K562 (cell line): ENCODE measurements at regions not wholly inside any gene's neighbourhood (a gene's known extent, or its start where the extent isn't known, plus 50 kb on each side); places are given as distances from the start of the nearest gene placed in this dataset.

ENCODE experiments used
- ATF1 ChIP-seq, 2 experiments: fragments of 450-650 bp in 1 of 2; IDR thresholded peaks; 2 replicates each; pipeline ENCODE4 v1.6.1; 2016; ENCODE audit warnings: missing compliant biosample characterization in 1 of 2, missing genetic modification characterization in 1 of 2
- CEBPZ ChIP-seq: fragments of 150-350 bp; IDR thresholded peaks from 2 replicates; pipeline ENCODE4 v1.6.1; 2014; ENCODE audit warnings: low read depth, mild to moderate bottlenecking, low read length, borderline replicate concordance
- ESRRB ChIP-seq: fragments of 250-450 bp; sonication (Bioruptor Pico); IDR thresholded peaks from 2 replicates; pipeline ENCODE4 v1.5.0; 2020; ENCODE audit warnings: mild to moderate bottlenecking, moderate library complexity, borderline replicate concordance
- HDAC1 ChIP-seq, 2 experiments: fragments of 450-650 bp; IDR thresholded peaks; 2 replicates each; pipeline ENCODE4 v1.6.1; 2016 to 2017; ENCODE audit warnings: inconsistent platforms in 1 of 2, mild to moderate bottlenecking in 1 of 2, moderate library complexity in 1 of 2
- ILK ChIP-seq: fragments of 450-650 bp; IDR thresholded peaks from 2 replicates; pipeline ENCODE4 v1.6.1; 2016; ENCODE audit warnings: missing genetic modification characterization, low read depth, mild to moderate bottlenecking, missing compliant biosample characterization, moderate library complexity, borderline replicate concordance
- JUNB ChIP-seq: fragments of 450-650 bp; formaldehyde crosslinking; conservative IDR thresholded peaks from 2 replicates; pipeline ENCODE4 v1.4.0; 2020; ENCODE audit warnings: mild to moderate bottlenecking
- MBD1 ChIP-seq: fragments of 250-450 bp; sonication (Bioruptor Pico); IDR thresholded peaks from 2 replicates; pipeline ENCODE4 v1.8.0; 2022; ENCODE audit warnings: inconsistent platforms
- MTA2 ChIP-seq: fragments of 450-650 bp; IDR thresholded peaks from 2 replicates; pipeline ENCODE4 v1.6.1; 2016; ENCODE audit warnings: low read depth
- PPARD ChIP-seq: fragments of 250-450 bp; sonication (Bioruptor Pico); IDR thresholded peaks from 2 replicates; pipeline ENCODE4 v1.8.0; 2022; ENCODE audit warnings: inconsistent platforms, mild to moderate bottlenecking, moderate library complexity
- RFX7 ChIP-seq: fragments of 250-450 bp; sonication (Bioruptor Pico); IDR thresholded peaks from 2 replicates; pipeline ENCODE4 v1.5.1; 2021; ENCODE audit warnings: mild to moderate bottlenecking
- TCF3 ChIP-seq: sonication (generic); formaldehyde crosslinking; IDR thresholded peaks from 2 replicates; pipeline ENCODE4 v1.4.0; 2020; ENCODE audit warnings: mild to moderate bottlenecking, missing genetic modification reagents
- THRB ChIP-seq: fragments of 450-650 bp; formaldehyde crosslinking; conservative IDR thresholded peaks from 2 replicates; pipeline ENCODE4 v1.4.0; 2022; ENCODE audit warnings: mild to moderate bottlenecking, missing genetic modification characterization
- ZKSCAN1 ChIP-seq: fragments of 150-350 bp; IDR thresholded peaks from 2 replicates; pipeline ENCODE4 v1.6.1; 2016; ENCODE audit warnings: low read depth, low read length
- TF ChIP-seq, protein P1 (sequence below): sonication (generic); formaldehyde crosslinking; IDR thresholded peaks from 2 replicates; pipeline ENCODE4 v1.5.0; 2020; ENCODE audit warnings: missing genetic modification reagents
- TF ChIP-seq, protein P2 (sequence below): sonication (generic); formaldehyde crosslinking; IDR thresholded peaks from 2 replicates; pipeline ENCODE4 v1.8.1; 2023; ENCODE audit warnings: mild to moderate bottlenecking, missing genetic modification reagents
- TF ChIP-seq, protein P3 (sequence below), 2 experiments: fragments of 450-650 bp; conservative IDR thresholded peaks; 2 replicates each; pipeline ENCODE4 v1.6.1; 2017; ENCODE audit warnings: mild to moderate bottlenecking in 2 of 2, moderate library complexity in 2 of 2

- no peak for TF ChIP-seq MBD1 (CRISPR knock-in tag)
- TF ChIP-seq THRB, result no peak
- TF ChIP-seq PPARD, result no peak
- TF ChIP-seq, protein P1, sequence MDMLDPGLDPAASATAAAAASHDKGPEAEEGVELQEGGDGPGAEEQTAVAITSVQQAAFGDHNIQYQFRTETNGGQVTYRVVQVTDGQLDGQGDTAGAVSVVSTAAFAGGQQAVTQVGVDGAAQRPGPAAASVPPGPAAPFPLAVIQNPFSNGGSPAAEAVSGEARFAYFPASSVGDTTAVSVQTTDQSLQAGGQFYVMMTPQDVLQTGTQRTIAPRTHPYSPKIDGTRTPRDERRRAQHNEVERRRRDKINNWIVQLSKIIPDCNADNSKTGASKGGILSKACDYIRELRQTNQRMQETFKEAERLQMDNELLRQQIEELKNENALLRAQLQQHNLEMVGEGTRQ (CRISPR knock-in tag), result no peak
- TF ChIP-seq HDAC1 (IDR thresholded peaks at IDR 0.05), result peak in 1 of 2 experiments; percentile 83; a peak in 2 of 4 replicates
- TF ChIP-seq TCF3 (CRISPR knock-in tag), result no peak; the same call in 1 of the 2 replicates
- no peak for TF ChIP-seq JUNB (CRISPR knock-in tag)
- no peak for TF ChIP-seq CEBPZ
- no peak for TF ChIP-seq ATF1 (CRISPR knock-in tag; IDR thresholded peaks at IDR 0.05)
- TF ChIP-seq ATF1 (tag; IDR thresholded peaks at IDR 0.05), result no peak; the same call in 1 of the 2 replicates
- no peak for TF ChIP-seq ILK (tag)
- TF ChIP-seq, protein P2, sequence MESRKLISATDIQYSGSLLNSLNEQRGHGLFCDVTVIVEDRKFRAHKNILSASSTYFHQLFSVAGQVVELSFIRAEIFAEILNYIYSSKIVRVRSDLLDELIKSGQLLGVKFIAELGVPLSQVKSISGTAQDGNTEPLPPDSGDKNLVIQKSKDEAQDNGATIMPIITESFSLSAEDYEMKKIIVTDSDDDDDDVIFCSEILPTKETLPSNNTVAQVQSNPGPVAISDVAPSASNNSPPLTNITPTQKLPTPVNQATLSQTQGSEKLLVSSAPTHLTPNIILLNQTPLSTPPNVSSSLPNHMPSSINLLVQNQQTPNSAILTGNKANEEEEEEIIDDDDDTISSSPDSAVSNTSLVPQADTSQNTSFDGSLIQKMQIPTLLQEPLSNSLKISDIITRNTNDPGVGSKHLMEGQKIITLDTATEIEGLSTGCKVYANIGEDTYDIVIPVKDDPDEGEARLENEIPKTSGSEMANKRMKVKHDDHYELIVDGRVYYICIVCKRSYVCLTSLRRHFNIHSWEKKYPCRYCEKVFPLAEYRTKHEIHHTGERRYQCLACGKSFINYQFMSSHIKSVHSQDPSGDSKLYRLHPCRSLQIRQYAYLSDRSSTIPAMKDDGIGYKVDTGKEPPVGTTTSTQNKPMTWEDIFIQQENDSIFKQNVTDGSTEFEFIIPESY (CRISPR knock-in tag), result peak; percentile 16; the same call in 1 of the 2 replicates
- no peak; the same call in 1 of the 2 replicates for TF ChIP-seq MTA2
- peak; percentile 84 for TF ChIP-seq ZKSCAN1
- no peak for TF ChIP-seq ESRRB (CRISPR knock-in tag)
- TF ChIP-seq, protein P3, sequence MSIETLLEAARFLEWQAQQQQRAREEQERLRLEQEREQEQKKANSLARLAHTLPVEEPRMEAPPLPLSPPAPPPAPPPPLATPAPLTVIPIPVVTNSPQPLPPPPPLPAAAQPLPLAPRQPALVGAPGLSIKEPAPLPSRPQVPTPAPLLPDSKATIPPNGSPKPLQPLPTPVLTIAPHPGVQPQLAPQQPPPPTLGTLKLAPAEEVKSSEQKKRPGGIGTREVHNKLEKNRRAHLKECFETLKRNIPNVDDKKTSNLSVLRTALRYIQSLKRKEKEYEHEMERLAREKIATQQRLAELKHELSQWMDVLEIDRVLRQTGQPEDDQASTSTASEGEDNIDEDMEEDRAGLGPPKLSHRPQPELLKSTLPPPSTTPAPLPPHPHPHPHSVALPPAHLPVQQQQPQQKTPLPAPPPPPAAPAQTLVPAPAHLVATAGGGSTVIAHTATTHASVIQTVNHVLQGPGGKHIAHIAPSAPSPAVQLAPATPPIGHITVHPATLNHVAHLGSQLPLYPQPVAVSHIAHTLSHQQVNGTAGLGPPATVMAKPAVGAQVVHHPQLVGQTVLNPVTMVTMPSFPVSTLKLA (conservative IDR thresholded peaks at IDR 0.05), result peak; percentile 61 to 79; a peak in 3 of 4 replicates
- no peak for TF ChIP-seq RFX7 (CRISPR knock-in tag)
Measured at GRCh38 chr6:28742668-28743270, 181.0 kb downstream of the TRIM27 start (continued).
